Left lobe of liver (tissue), 2 donors: ENCODE measurements at regions not wholly inside any gene's neighbourhood (a gene's known extent, or its start where the extent isn't known, plus 50 kb on each side); places are given as distances from the start of the nearest gene placed in this dataset.
A peak's percentile ranks its signal among the peaks of the same experiment; 100 is the strongest.

Experiments
- ATAC-seq: fragments of 200-7000 bp; cut with Tn5 transposase; one replicate; pipeline ENCODE4 v1.9.1; 2020; ENCODE audit warnings: mild to moderate bottlenecking, moderate library complexity
- DNase-seq: peaks from one replicate; pipeline ENCODE4 v3.0.0-alpha.2; 2020; ENCODE audit warnings: low spot score
- donor health status: DM: no; HTN: no; CAD: no; lungs with moderate emphysema.
- donor health status: DM: no; HTN: yes; CAD: no.

DNA sequence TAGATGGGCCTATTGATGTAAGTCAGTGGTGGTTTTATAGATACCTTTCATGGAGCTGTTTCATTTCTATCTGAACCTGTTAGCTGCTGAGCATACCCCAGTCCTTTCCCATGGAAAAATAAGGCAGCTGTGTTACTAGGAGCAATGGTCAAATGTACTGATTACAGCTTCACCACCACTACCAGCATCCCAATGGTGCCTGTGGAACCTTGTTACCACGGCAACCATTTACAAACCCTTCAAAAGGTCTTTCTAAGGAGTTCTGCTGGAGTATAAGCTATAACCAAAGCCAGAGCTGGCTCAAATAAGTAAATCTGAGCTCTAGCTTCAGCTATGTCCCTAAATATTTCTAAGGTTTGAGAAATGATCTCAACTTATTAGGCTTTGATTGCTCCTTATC lies 133.4 kb upstream of the ACP3 start:
- DNase-seq = no peak
- no peak for ATAC-seq

DNA sequence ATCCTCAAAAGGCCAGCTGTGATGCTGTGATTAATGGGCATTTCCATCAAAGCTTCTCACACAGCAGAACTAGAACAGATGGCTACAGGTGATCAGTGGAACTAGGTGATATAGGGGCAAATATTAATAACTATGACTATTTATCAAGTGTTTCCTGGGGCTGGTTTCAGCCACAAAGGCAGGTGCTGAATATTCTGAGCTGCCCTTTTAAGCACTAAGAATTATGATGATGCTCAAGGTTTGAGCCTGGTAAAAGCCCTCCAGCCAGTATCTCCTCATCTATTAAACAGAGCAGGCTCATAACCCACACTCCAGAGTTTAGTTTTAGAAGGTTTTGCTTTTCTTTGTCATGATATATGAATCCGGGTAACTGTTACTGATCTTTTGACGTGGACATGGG lies 129.5 kb upstream of the ACP3 start:
- ATAC-seq (no peak), DNase-seq (no peak)

DNA sequence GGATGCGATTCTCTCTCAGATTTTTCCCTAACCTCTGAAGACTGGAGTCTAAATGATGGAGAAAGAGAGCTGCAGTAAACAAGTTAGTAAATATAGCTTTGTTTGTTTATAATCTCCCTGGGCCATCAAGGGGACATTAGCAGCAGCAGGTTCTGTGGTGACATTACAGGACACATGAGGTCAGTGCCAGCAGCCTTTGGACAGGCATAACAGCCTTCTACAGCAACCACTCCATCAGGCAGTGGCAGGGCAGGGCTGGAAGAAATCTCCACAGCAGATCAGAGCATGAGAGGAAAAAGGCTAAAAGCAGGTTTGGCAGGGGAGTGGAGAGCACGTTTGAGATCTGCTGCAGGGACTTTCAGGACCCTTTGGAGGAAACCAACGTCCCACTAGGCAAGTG lies 127.6 kb upstream of the ACP3 start:
- no peak for ATAC-seq
- DNase-seq = no peak

DNA sequence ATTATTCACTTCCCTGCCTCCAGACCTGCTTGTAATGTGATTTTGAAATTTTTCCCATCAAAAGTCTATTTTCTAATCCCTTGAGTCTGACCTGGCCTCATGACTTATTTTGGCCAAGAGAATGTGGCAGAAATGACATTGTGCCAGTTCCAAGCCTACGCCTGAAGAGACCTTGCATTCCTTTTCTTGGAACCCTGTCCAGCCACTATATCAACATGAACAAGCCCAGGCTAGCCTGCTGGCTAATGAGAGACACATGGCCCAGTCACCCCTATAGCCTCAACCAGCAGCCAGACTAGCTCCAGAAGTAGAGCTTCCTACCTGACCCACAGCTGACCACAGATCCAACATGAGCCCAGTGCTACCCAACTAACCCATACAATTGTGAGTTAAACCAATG lies 121.1 kb upstream of the ACP3 start:
- DNase-seq = no peak

DNA sequence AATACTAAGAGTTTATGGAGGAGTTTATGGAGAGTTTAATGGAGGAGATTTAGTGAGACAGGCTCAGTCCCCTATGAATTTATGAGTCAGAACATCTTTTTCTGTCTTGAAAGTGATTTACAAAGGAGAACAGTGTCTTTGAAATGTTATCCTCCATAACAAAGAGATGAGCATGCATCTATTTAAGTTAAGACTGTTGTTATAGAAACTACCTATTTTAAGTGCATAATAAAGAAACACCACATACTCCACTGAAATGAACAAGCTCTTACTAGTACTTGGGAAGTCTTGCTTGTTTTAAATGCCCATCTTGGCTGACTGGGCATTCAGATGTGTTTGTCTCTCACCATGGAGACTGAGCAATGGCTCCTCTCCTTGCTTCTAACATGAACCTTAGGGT lies 118.7 kb upstream of the ACP3 start:
- ATAC-seq = no peak

More for the DNA sequence above, 121.1 kb upstream of the ACP3 start:
- ATAC-seq = no peak

DNA sequence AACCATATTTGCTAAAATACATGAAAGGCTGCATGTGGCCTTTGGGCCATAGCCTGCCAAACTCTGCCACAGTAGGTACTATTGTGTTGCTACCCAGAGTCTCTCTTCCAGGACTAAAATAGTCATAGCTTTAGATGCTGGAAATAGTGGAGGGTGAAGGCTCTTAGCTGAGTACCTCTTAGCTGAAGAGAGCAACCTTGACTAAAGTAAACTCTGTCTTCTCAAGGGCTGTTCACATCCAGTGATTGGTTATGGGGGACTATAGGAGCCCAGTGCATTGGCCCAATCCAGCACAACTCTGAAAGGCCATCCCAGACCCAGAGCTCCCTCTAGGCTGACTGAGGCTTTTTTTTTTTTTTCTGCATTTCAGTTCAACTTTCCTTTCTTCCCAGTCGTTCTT lies 117.8 kb upstream of the ACP3 start:
- ATAC-seq = no peak

More for the DNA sequence above, 118.7 kb upstream of the ACP3 start:
- DNase-seq = no peak

DNA sequence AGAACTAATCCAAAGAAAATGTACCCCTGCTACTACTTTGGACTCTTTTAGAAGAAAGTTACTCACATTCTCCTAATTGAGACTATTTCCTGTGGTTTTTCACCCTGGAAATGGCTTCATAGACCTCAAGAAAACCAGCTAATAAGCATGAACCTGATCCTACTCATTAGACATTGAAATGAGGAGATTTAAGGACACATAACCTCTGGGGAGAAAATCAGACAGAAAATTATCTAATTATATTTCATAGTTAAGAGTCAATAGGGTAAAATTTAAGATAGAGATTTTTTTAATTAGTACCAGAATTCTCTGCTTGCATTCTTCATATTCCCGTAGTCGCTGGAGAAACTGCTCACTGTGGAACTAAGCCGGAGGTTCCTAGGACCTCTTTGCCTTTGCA lies 114.6 kb upstream of the ACP3 start:
- DNase-seq (no peak), ATAC-seq (no peak)

More for the DNA sequence above, 117.8 kb upstream of the ACP3 start:
- DNase-seq = no peak

DNA sequence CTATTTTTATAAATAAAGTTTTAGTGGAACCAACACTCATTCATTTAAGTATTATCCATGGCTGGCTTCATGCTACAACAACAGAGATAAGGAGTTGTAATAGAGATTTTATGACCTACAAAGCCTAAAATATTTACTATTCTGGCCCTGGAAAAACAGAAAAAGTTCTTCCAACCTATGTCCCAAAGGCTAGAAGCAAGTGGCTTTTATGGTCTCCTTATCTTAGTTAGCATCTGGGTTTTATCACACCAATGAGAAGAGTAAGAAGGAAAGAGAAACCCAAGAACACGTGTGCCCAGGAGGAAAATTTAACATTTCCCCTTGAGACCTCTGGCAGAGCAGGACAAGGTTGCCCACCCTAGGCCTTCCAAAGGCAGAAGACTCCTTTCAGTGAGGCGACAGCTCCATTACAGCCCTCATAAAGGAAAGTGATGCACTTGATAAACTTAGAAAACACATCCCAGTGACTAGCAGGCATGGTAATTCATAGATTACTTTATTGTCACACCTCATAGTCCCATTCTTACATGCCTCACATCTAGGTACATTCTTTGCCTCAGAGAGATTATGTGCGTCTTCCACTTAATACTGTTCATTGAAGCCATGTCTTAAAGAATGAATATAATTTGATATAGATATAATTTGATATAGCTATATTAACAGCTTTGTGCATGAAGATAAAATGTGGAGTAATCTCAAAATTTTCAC lies 113.2 kb upstream of the ACP3 start:
- DNase-seq (no peak), ATAC-seq (no peak)

DNA sequence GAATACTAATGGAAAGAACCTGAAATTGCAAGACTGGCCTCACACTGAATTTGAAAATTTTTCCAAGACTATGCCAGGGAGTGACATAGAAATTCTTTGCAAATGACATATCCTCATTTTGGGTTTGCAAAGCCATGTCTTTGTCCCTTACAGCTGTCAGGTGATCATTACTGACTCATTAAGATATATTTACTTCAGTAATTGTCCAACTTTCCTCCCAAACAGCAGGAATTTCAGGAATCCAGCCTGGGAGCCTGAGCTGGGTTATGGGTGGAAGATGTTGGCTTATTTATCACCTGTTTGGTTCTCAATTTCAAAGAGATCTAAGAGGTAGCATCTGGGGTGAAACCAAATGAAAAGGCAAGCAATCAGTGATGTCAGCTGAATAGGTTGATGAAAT lies 111.6 kb upstream of the ACP3 start:
- ATAC-seq (no peak), DNase-seq (no peak)

DNA sequence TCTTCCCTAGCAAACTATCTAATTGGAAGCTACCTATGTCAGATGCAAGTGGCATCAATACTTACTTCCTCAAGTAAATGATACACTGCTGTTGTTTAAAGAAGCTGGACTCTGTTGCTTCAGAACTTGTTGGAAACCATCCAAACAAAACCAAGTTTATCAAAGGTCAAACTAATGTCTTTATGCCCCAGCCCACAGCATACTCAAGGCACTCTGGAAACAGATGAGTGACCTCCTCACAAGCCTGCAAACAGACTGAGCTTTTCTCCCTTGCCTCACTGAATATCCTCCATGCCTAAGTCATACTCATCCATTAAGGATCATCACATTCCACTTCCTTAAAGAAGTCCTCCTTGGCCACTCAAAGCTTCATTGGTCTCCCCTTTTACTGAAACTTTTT lies 107.4 kb upstream of the ACP3 start:
- DNase-seq = no peak
- ATAC-seq = no peak

DNA sequence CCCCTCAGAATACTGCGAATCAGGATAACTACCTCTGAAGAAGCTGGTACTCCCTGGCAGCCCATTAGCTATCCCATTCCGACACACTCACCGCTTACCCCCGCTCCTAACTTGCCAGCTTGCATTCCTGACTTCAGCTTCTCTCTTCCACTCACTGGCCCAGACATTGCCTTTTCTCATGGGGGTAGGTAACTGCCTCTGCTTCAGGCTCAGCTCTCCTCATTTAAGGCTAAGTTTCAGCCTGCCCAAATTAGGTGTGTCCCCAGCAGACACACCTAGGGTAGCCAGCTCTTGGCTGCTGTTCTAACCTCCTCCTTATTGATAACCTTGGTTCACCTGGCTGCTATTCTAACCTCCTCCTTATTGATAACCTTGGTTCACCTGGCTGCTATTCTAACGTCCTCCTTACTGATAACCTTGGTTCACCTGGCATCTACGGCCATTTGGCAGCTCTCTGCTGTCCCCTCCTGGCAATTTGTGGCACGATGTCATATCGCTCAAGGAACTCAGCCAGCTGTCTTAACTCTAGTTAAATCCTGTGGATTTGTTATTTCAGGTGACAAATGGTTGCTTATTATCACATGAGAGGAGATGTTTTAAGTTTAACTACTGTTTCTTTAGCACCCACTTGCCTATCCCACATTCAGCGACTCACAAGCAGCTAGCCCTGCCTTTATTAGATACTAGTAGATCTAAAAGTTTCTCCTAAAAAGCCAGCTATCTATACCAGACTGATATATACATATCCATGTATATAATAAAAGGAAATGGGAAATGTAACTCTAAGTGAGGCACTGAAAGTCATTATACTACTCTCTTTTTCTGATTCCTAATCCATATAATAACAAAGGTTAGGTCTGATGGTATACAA lies 106.5 kb upstream of the ACP3 start:
- ATAC-seq = peak; percentile 61
- DNase-seq = no peak

DNA sequence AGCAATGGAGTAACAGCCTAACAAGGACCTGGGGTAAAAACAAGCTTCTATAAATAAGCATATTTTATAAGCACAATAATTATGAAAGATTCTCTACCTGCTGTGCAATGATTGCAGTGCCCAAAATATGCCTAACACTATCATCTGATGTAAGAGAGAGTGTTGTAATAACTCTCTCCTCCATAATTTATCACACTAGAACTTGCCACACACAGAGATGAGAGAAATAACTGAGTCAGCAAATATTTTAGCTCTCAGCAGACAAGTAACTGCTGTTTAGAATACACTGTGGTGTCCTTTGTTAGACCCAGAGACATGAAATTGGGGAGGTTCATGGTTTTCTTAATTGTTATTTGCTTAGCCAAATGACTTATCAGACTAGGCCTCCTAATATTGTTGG lies 105.3 kb upstream of the ACP3 start:
- DNase-seq (no peak), ATAC-seq (no peak)

DNA sequence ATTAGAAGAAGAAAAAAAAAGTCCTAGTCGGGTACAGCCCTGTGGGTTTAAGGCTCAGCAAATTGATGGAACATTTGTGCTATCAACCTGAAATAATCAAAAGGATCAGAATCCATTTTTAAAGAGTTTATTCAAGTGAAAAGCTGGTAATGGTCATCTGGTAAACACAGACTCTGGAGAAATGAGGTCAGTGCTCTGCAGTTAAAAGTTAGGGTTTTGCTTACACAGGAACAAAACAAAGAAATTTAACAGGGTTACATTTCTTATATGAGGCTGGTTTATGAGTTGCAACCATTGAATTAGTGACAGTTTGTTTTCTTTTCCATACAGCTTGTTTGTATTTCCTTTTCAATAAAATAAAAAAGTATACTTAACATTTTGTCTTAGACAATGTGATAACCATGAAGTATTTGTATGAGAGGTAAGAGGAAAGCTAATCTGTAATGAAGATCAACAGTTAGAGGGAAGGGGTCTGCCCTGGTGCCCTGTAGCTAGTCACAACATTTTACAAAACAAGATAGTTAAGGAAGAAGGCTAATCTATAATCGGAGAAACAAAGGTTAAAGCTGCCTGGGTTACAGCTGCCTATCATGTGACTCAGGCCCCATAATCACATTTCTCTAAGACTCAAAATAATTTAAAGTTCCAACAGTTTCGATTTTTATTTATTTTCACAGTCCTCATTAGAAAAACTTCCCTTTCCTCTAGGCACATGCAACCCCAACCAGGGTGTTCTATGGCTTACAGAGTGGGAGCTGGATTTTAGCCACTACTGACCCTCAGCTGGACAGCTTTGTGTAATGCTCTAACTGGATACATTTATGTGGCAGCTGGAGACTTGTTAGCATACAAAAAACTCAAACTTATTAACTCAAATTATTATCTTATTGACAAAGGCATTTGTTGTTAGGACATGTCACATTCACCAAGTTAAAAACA lies 98.1 kb upstream of the ACP3 start:
- DNase-seq (no peak), ATAC-seq (no peak)

DNA sequence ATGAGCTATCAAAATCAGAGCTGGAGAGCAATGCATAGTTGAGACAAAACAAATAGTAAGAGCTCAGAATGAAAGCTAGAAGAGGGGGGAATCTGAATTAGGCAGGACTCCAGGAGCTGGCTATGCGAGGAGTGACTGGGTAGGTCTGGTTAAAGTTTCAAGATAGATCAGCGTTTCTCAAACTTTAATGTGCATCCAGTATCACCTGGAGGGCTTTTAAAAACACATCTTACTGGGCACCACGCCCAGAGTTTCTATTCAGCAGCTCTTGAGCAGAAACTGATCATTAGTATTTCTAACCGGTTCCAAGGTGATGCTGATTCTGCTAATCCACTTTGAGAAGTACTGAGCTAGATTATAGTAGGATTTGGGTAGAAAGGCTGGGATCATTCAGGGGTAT lies 96.2 kb upstream of the ACP3 start:
- no peak for ATAC-seq
- no peak for DNase-seq

DNA sequence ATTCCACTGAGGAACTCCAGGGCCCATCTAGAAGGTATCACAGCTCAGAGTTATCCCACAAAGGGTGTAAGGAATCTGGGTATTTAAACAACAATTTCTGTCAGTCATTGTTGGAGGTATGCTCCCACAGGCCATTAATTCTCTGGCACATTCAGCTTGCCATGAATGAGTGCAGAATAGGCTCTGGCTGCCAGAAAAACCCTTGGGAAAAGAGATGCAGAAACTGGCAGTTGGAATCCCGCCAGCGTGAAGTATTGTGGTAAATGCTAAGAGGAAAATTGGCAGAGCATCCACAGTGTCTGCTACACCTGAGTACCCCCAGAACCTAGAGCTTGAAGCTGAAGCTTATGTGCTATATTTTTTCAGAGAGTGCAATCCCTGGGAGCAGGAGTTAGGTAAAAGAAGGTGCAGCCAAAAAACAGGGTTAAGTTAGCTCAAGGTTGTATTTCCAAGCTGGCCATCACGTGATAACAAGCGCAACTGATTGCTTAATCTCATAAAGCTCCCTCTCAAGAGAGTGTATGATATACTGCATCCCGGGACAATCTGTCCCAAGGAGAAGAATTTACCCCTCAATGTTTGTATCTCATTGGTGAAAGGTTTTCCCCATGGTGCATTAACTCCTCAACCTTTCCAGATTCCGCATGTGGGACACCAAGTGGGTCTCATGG lies 94.2 kb upstream of the ACP3 start:
- ATAC-seq (peak; percentile 41), DNase-seq (no peak)

DNA sequence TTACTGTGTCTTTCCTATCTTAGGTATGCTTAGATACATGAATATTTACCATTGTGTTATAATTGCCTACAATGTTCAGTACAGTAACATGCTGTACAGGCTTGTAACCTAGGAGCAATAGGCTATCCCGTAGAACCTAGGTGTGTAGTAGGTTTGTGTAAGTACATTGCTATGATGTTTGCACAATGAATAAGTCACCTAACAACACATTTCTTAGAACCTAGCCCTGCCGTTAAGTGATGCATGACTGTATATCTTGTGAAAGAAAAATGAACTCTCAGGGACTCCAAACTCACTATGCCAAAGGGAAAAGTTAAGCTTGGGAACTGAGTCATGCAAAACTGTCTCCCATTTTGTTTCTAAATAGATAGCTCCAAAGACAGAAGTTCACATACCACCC lies 91.5 kb upstream of the ACP3 start:
- ATAC-seq = no peak
- no peak for DNase-seq

DNA sequence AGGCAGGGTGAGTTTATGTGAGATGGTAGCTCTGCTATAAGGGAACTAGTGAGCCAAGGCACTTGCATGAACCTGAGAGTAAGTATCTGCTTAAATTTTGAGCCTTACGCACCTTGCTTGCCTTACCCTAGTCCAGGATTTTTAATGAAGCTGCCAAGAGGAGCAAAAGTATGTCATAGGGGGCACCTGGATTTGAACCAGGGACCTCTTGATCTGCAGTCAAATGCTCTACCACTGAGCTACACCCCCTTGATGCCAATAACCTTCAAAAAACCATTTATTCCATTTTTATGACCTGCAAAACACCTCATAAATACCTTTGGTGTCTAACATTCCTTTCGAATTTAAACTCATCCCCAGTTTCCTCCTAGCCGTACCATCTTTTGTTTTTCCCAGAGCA lies 88.3 kb upstream of the ACP3 start:
- ATAC-seq (no peak), DNase-seq (no peak)

DNA sequence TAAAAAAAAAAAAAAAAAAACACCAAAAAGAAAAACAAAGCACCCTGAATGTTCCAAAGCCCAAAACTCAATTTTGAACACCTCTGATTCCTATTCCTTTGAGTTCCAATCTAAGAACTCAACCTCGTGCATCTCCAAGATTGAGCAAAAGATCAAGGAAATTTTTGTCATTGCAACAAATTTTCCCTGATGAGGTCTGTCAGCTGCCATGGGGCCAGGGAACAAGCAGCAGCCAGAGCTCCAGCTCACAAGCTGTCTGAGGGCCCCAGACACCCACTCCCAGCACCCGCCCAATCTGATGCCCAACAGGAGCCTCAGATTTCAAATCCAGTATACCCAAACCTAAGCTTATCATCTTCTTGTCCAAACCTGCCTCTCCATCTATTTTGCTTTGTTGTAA lies 87.6 kb upstream of the ACP3 start:
- DNase-seq (no peak), ATAC-seq (no peak)

DNA sequence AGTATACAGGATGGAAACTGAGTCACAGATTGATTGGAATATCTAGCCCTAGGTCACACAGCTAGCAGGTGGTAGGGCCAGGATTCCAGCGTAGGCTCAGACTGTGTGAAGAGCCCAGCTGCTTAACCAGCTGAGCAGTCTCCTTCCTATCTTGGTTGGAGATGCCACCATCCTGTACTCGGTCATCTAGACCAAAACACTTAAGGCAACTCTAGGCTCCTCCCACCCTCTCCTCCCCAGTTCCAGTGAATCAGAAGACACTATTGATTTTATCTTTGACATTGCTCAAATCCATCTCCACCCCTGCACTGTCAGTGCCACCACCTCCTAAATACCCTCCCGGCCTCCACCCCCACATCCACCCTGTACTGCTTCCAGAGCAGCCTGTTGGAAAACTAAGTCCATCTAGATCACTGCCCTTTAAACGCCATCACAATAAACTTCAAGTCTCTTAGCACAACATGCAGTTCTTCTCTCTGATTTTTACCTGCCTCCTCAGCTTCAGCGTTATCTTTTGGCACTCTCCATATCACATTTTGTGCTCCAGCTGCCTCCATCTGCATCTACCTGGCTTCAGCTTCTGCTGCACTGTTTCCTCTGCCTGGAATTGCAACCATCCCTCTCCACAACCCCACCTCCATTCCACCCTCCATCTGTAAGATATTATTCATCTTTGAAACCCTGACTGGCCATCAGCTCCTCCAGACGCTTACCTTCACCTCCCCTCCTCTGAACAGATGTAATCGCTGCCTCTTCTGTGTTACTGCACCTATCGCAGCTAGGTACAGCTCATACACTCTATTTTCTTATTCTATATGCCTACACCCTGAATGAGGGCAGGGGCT lies 86.8 kb upstream of the ACP3 start:
- ATAC-seq (no peak), DNase-seq (no peak)

DNA sequence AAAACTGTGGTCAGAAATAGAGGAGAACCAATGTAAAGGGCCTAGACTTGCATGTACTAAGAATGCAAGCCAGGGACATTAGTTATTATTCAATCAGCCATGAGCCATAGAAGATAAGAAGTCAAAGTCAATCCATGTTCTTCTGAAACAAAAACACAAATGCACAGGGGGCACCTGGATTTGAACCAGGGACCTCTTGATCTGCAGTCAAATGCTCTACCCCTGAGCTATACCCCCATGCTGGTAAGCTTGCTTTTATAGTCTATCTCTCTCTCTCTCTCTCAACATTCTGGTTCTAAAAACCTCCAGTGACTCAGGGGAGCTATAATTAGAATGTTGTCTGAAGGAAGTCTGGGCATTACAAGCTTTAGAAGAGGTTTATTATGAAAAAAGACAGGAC lies 85.6 kb upstream of the ACP3 start:
- ATAC-seq (no peak), DNase-seq (no peak)
